LHCN-M2 (cell line): ENCODE measurements at regions not wholly inside any gene's neighbourhood (a gene's known extent, or its start where the extent isn't known, plus 50 kb on each side); places are given as distances from the start of the nearest gene placed in this dataset.
"Not testable (repeated sequence)": the region's sequence is repeated elsewhere in the genome, so short reads cannot be mapped to it uniquely, and the experiment has no call there.

Source experiments
- DNase-seq: peaks from one replicate; pipeline ENCODE4 v3.0.0-alpha.2; 2012; ENCODE audit warnings: low read depth

- not testable (repeated sequence) for DNase-seq
Observed at GRCh38 chr7:49100908-49101740, 176.8 kb downstream of the CDC14C start.

- DNase-seq = no peak
Observed at GRCh38 chr7:49102411-49102810, 178.1 kb downstream of the CDC14C start.

- no peak for DNase-seq
Observed at GRCh38 chr7:49111706-49112105, 187.4 kb downstream of the CDC14C start.

- no peak for DNase-seq
Observed at GRCh38 chr7:49112222-49112621, 187.9 kb downstream of the CDC14C start.

GRCh38 chr7:49112647-49113046, 188.3 kb downstream of the CDC14C start:
- no peak for DNase-seq

GRCh38 chr7:49119706-49120105, 195.4 kb downstream of the CDC14C start:
- DNase-seq = no peak

GRCh38 chr7:49125246-49125645, 200.9 kb downstream of the CDC14C start:
- no peak for DNase-seq

- DNase-seq = no peak
Observed at GRCh38 chr7:49127359-49127913, 203.1 kb downstream of the CDC14C start.

GRCh38 chr7:49137978-49138377, 213.6 kb downstream of the CDC14C start:
- DNase-seq = no peak

GRCh38 chr7:49150486-49150885, 226.1 kb downstream of the CDC14C start:
- no peak for DNase-seq

GRCh38 chr7:49151146-49151545, 226.8 kb downstream of the CDC14C start:
- no peak for DNase-seq

GRCh38 chr7:49158321-49158720, 234.0 kb downstream of the CDC14C start:
- no peak for DNase-seq

- DNase-seq = no peak
Observed at GRCh38 chr7:49159536-49159935, 235.2 kb downstream of the CDC14C start.

GRCh38 chr7:49166441-49166840, 242.1 kb downstream of the CDC14C start:
- DNase-seq = no peak

- DNase-seq = no peak
Observed at GRCh38 chr7:49172639-49173038, 248.3 kb downstream of the CDC14C start.

- DNase-seq = no peak
Observed at GRCh38 chr7:49174396-49174795, 250.0 kb downstream of the CDC14C start.

GRCh38 chr7:49187543-49188268, 263.4 kb downstream of the CDC14C start:
- no peak for DNase-seq

GRCh38 chr7:49228426-49229098, 304.2 kb downstream of the CDC14C start:
- DNase-seq = no peak

- DNase-seq = no peak
Observed at GRCh38 chr7:49229246-49229645, 304.9 kb downstream of the CDC14C start.

GRCh38 chr7:49243521-49243920, 319.2 kb downstream of the CDC14C start:
- no peak for DNase-seq

- DNase-seq = no peak
Observed at GRCh38 chr7:49244543-49244942, 320.2 kb downstream of the CDC14C start.

GRCh38 chr7:49245062-49245461, 320.7 kb downstream of the CDC14C start:
- DNase-seq = no peak
